Ovary (tissue), 3 donors: ENCODE measurements at regions not wholly inside any gene's neighbourhood (a gene's known extent, or its start where the extent isn't known, plus 50 kb on each side); places are given as distances from the start of the nearest gene placed in this dataset.

Experiments
- CTCF ChIP-seq, 3 donors: fragments of 450-650 bp in 2 of 3; fragments of 200-600 bp in 1 of 3; IDR thresholded peaks; one replicate each; pipeline versions ENCODE4 v1.5.1 to v1.8.0; 2016 to 2022; ENCODE audit warnings: antibody characterized with exemption in 3 of 3, mild to moderate bottlenecking in 1 of 3
- EP300 ChIP-seq: sonication (generic); formaldehyde crosslinking; IDR thresholded peaks from one replicate; pipeline ENCODE4 v1.6.1; 2017; ENCODE audit warnings: antibody characterized with exemption
- POLR2A ChIP-seq: fragments of 450-650 bp; IDR thresholded peaks from one replicate; pipeline ENCODE4 v1.6.1; 2017; ENCODE audit warnings: antibody characterized with exemption, mild to moderate bottlenecking, moderate library complexity
- donor health status: DM: no; HTN: no; CAD: no.

GRCh38 chr1:143553627-143554026 is 418.2 kb downstream of the FAM72C start:
- no peak for TF ChIP-seq CTCF (IDR thresholded peaks at IDR 0.05)
- no peak for TF ChIP-seq POLR2A
- TF ChIP-seq EP300, result no peak
